ENCODE measurements at regions not wholly inside any gene's neighbourhood (a gene's known extent, or its start where the extent isn't known, plus 50 kb on each side); places are given as distances from the start of the nearest gene placed in this dataset.

- TF ChIP-seq, protein P1, sequence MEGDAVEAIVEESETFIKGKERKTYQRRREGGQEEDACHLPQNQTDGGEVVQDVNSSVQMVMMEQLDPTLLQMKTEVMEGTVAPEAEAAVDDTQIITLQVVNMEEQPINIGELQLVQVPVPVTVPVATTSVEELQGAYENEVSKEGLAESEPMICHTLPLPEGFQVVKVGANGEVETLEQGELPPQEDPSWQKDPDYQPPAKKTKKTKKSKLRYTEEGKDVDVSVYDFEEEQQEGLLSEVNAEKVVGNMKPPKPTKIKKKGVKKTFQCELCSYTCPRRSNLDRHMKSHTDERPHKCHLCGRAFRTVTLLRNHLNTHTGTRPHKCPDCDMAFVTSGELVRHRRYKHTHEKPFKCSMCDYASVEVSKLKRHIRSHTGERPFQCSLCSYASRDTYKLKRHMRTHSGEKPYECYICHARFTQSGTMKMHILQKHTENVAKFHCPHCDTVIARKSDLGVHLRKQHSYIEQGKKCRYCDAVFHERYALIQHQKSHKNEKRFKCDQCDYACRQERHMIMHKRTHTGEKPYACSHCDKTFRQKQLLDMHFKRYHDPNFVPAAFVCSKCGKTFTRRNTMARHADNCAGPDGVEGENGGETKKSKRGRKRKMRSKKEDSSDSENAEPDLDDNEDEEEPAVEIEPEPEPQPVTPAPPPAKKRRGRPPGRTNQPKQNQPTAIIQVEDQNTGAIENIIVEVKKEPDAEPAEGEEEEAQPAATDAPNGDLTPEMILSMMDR (IDR thresholded peaks at IDR 0.05; ENCODE audit: low read depth, low read length): no peak
- DNase-seq (ENCODE audit: extremely low read depth, low read depth): no peak
These were observed 77.0 kb upstream of the SIAH1 start for GRCh38 chr16:48462106-48462740.

GRCh38 chr16:48459167-48459566 is 74.0 kb upstream of the SIAH1 start:
- DNase-seq (ENCODE audit: extremely low read depth, low read depth): no peak
- TF ChIP-seq, protein P1 (IDR thresholded peaks at IDR 0.05; ENCODE audit: low read depth, low read length): no peak

DNA sequence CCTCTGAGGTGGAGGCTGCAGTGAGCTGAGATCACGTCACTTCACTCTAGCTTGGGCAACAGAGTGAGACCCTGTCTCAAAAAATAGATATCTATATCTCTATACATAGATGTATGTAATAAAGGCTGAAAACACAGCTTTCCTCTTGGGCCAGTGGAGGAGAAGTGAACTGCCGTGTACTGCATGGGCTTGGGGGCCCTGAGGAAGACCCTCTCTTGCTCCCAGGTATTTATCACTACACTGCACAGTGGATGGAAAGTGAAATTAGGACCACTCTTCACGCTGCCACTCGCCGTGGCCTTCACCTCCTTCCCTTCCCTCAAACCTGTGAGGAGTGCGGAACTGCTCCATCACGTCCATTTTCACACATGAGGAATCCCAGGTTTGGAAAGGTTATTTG is 68.8 kb upstream of the SIAH1 start:
- TF ChIP-seq, protein P1 (IDR thresholded peaks at IDR 0.05; ENCODE audit: low read depth, low read length): no peak
- DNase-seq (ENCODE audit: extremely low read depth, low read depth): no peak

GRCh38 chr16:48452991-48453760 is 68.0 kb upstream of the SIAH1 start:
- no peak for DNase-seq (ENCODE audit: extremely low read depth, low read depth)
- TF ChIP-seq, protein P1 (IDR thresholded peaks at IDR 0.05; ENCODE audit: low read depth, low read length): no peak

GRCh38 chr16:48451323-48451722 is 66.1 kb upstream of the SIAH1 start:
- TF ChIP-seq, protein P1 (IDR thresholded peaks at IDR 0.05; ENCODE audit: low read depth, low read length): no peak
- no peak for DNase-seq (ENCODE audit: extremely low read depth, low read depth)

DNA sequence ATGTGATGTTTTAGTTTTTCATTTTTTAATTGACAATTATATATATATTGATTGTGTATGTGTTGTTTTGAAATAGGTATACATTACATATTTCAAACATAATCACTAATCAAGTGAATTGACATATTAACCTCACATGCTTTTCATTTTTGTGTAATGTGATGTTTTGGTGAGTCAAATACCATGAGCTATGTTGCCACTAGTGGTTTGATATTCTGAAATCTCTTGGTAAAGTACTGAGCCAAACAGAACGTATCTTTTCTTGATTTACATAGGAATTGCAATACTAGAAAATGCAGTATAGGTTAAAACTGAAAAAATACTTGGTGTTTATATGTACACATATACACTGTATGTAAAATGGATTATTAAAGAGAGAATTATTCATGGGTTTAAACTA is 65.2 kb upstream of the SIAH1 start:
- TF ChIP-seq, protein P1 (IDR thresholded peaks at IDR 0.05; ENCODE audit: low read depth, low read length): no peak
- no peak for DNase-seq (ENCODE audit: extremely low read depth, low read depth)

GRCh38 chr16:48448841-48449481 is 63.7 kb upstream of the SIAH1 start:
- TF ChIP-seq, protein P1 (IDR thresholded peaks at IDR 0.05; ENCODE audit: low read depth, low read length): no peak
- DNase-seq (ENCODE audit: extremely low read depth, low read depth): no peak

Measured in AG09319 (cell line).